Cortex of kidney (tissue), 1 donor: ENCODE measurements at regions not wholly inside any gene's neighbourhood (a gene's known extent, or its start where the extent isn't known, plus 50 kb on each side); places are given as distances from the start of the nearest gene placed in this dataset.

Source experiments
- DNase-seq: peaks from one replicate; lab custom pipeline; 2025; lab: John Stamatoyannopoulos, UW

DNA sequence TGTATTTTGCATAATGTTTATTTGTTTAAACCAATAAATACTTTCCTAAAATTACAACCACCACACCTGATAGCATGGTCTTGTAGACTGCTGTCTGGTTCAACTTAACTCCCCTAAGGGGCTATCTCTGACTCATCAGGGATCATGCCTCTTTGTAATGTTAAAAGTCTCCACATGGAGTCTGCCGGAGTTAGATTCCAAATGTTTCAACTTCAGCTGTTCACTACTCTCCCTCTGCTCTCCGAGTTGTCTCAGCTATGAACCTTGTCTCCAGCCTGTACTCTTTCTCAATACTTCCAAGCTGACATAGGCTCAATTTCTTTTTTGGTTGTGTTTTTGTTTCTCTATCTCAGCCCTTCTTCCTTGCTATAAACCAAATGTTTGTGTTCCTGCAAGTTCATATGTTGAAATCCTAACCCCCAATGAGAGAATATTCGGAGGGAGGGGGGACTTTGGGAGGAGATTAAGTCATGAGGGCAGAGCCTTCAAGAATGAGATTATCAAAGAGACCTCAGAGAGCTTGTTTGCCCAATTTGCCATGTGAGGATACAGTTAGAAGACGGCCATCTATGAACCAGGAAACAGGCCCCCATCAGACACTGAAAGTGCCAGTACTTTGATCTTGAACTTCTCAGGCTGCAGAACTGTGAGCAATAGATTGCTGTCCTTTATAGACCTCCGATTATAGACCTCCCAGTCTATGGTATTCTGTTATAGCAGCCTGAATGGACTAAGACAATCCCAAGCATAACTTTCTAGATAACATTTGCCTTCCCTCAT is 858.2 kb downstream of the VRK1 start:
- DNase-seq: no peak

DNA sequence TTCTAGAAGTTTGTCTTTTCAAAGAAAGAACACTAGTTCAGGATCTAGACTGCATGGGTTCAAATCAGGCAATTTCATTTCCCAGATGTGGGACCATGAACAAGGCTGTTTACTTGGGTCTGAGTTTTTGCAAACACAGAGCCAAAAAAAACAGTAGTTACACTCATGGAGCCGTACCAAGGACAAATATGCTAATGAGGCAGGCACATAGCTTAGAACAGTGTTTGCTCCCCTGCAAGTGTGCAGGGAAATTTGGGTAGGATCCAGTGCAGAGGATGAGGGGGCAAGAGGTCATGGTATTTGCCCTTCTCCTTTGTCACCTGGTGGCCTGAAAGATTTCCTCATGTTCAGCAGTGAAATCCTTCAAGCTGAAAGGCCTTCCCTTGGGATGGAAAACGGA is 860.4 kb downstream of the VRK1 start:
- DNase-seq: no peak

- DNase-seq: no peak
These were observed 890.9 kb downstream of the VRK1 start for GRCh38 chr14:97687944-97688630.

DNA sequence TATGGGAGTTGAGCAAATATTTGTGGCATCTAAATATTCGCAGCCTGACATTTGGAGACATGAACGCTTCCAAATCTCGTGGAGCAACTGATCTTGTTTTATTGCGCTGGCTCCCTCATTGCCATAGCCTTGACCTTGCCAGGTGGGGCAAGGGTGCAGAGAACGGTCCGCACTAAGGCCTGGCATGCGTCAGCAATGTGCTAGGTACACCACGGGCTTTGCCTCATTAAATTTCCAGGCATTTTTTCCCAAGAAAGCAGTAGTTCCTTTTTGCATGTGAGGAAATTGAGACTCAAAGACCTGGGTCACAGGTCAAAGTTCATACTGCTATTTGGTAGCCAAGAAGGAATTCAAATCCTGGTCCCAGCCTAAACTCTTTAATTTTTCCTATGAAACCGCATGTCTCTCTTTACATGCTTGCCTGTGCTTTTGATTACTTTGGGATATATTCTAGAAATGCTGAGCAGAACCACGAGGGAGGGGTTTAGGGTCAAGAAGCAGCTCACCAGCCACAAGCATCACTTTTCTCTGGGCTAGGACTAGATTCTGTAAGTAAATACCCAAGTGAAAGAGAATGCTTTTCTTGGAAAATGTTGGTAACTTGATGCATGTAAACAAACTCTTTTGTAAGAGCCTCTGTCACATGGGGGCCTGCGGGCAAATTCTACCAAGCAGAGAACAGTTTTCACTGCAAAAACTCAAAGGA is 891.6 kb downstream of the VRK1 start:
- no peak for DNase-seq

DNA sequence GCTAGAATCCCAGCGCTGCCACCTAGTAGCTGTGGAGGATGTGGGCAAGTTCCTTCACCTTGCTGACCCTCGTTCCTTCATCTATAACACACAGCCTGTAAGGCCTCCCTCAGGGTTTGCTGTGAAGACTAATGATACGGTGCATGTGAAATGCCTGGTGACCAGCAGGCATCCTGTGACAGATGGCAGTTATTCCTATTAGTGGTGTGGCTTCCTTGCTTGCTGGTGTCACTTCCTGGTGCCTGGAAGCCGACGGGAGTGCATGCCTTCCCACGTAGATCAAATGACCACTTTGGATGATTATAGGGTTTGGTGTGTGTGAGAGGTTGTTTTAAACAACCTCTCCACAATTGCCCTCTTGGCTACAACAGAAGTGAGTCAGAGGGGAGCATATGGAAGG is 894.9 kb downstream of the VRK1 start:
- DNase-seq: no peak

DNA sequence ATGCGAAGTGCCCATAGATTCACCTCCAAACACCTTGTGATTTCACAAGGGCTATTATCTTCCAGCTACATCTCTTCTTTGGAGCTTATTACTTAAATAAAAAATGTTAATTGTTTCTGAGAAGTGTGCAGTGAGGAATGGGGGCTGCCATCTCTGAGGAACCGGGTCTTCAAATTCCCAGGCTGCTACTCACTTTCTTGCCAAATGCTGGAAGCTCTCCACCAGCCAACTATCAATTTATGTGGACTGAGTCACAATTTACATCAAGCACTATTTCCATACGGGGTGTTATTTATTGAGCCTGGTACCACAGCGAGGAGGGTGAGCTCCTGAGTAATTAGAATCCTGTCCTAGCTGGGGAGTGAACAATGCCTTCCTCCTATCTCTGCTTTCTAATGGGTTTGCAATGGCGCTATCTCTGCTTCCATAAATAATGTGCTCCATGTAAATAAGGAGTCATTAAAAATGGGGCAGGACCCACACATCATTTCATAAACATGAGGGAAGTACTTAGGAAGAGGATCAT is 898.3 kb downstream of the VRK1 start:
- no peak for DNase-seq

DNA sequence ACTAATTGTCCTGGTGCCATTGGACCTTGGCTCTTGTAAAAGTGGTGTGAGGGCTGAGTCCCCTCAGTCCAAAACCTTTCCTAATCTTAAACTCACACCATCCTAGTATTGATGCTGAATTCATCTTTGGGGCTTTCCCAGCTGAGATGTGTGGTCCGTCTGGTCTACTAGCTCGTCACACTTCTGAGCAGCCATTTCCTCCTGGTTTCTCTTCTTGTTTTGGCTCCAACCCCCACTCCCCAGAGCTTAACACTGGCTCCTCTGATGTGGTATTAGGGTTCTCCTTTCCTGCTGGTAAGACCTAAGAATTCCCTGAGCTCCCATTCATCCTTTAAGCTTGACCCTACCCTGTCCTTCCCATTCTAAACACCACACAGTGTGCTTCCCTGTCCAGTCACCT is 900.6 kb downstream of the VRK1 start:
- DNase-seq: no peak

DNA sequence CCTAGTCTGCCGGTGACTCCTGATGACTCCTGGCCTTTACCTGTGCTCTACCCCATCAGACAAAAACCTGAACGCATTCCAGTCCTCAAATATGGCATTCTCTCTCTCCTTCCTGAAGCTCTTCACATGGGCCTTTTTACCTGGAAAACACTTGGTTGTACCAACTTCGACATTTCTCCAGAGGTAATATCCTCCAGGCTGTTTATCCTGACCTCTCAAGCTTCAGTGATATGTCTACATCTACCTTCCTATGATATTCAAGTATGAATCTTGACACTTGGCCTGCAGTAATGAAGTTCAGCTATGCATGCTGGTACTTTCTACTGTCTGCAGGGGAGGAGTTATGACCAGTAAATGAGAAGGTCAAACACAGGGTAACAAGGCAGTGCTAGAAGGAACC is 901.8 kb downstream of the VRK1 start:
- no peak for DNase-seq

DNA sequence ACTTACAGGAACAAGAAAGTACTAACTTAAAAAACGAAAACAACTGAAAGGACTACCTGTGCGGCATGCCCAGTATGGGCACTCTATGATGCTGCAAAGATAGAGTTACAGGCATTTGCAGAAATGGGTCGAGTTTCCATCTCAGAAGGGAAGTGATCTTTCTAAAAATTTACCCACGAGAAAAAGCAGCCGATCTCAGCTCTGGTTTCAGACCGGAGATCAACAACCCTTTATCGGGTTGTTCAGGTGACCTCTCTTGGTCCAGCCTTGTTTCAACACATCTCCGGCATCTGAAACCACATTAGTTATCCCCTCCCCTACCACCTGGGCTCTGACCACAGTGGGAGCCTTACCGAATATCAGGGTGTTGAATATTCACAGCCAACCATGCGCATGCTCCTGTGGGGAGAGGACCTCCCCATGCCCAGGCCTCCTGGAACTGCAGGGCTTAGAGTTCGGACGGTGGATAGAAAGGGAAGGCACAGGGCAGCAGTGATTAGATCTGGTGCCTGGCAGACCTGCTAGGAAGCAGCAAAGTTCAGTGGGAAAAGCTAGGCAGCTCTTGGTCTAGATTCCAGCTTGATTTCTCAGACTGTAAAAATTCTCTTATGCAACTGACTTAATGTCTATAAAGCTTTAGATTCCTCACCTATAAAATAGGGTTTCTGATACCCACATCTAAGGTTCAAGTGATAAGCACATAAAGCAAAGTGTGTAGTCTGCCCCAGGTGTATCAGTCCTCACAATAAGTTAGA is 906.0 kb downstream of the VRK1 start:
- DNase-seq: no peak

DNA sequence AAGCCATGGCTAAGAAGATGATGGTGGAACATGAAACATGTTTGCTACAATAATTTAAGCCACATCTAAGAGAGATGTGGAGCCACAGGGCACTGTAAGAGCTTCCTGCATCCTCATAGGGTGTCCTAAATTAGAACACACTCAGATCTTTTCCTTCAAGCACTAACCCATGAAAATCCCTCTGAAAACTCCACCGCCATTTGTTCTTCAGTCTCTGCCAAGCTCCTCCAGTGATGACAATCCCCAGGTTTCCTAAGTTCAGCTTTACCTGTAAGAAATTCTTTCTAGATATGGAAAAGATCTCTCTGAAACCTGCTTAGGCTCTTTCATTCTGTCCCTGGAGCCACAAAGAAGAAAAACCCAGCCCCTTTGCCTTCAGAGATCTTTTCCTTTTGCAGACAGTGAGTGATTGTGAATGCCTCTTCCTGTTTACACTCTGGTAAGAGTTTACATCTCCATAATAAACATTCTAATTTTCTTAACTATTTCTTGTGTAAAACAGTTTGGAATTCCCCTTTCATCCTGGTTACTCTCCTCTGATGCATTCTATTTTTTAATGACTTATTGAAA is 907.2 kb downstream of the VRK1 start:
- no peak for DNase-seq

DNA sequence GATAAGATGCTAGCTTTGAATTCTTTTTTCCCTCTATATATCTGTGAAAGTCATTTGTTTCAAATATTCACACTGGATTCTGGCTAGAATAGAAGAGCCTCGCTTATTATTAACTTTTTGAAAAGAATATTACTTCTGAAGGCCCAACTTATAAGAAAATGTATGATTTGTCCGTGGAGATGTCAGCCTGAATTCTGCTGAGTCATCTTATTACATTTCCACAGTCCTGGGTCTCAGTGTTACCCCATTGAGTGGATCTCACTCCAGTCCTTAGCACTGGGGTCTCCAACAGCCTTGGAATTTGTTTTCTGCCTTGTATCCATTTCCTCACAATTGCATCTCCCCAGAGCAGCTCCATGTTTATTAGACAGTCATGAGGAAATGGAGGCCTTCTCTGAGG is 907.9 kb downstream of the VRK1 start:
- no peak for DNase-seq

DNA sequence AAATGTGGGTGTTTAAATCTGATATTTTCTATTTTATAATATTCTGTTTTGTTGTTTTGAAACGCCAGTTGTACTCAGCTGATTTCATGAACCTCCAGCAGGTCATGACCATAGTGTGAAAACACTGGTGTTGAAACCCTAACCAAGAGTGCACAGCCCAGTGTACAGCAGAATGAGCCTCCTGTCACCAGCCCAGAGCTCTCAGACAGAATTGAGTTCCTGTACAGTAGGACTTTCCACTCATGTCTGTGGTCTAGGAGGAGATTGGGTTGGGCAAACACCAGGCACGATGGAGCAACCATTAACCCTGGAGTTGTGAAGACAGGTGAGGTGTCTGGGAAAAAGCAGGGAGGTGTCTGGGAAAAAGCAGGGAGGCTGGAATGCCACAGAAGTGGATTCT is 908.8 kb downstream of the VRK1 start:
- no peak for DNase-seq

GRCh38 chr14:97706819-97707218 is 909.6 kb downstream of the VRK1 start:
- DNase-seq: no peak

- DNase-seq: no peak
These were observed 910.4 kb downstream of the VRK1 start for GRCh38 chr14:97707603-97708002.

DNA sequence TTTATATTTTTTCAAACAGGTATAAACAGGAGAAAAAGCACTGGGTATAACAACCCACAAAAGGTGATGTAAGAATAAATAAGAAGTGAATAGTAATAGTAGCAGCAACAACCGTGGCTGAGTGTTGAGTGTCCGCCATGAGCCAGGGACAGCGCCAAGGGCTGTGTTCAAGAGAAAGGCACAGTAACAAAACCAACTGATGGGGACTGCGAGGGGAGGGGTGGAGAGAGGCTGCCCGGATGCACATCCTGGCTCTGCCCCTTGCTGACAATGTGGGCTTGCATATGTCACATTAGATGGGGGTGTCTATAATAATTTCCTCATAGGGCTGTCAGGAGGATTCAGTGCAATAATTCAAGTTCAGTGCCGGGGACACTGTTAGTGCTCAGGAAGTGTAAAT is 912.4 kb downstream of the VRK1 start:
- no peak for DNase-seq

DNA sequence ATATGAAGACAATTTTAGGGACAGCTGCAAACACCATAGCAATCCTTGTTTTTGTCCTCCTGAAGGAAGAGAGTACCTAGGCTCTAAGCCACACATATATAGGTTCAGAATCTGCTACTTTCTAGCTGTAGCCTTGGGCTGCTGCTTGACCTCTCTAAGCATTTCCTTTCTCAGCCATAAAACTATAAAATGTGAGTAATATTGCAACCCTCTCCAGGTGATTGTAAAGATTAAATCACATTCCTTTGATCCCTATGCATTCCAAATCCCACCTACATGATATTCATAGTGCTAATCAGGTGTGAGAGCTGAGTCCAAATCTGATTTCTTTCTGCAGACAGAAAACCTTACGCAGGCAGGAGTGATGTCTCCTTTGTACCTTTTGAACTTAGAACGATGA is 913.5 kb downstream of the VRK1 start:
- DNase-seq: no peak

GRCh38 chr14:97712471-97712870 is 915.3 kb downstream of the VRK1 start:
- DNase-seq: no peak

DNA sequence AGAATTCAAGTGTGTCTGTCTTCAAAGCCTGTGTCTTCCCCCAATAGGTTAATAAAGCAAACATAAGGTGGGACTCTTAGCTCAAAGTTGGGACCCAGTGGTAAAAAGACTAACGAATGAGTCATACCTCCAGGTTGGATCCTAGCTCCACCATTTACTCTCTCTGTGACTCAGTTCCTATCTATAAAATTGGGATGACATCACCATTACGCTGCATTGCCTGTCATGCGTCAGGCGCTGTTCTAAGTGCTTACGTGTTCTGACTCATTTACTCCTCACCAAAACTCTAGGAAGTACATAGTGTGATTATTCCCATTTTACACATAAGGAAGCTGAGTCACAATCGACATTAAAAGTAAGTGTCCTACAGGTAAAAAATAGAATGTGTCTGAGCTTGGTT is 915.8 kb downstream of the VRK1 start:
- DNase-seq: no peak

DNA sequence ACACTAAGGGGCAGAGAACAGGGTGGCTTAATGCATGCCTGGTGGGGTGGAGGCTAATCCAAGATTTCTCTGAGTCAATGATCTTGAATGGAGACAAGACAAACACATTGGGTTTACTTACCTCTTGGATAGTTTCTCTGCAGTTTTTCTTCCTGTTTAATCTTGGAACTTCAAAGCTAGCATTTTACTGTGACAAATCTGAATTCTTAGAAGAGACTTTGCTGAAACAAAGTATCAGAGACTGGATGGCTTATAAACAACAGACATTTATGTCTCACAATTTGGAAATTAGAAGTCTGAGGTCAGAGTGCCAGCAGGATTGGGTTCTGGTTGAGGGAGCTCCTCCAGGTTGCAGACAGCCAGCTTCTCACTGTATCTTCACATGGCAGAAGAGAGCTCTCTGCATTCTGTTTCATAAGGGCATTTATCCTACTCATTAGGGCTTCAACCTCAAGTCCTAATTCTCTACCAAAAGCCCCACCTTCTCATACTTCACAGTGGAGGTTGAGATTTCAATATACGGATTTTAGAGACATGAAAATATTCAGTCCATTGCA is 921.8 kb downstream of the VRK1 start:
- no peak for DNase-seq

DNA sequence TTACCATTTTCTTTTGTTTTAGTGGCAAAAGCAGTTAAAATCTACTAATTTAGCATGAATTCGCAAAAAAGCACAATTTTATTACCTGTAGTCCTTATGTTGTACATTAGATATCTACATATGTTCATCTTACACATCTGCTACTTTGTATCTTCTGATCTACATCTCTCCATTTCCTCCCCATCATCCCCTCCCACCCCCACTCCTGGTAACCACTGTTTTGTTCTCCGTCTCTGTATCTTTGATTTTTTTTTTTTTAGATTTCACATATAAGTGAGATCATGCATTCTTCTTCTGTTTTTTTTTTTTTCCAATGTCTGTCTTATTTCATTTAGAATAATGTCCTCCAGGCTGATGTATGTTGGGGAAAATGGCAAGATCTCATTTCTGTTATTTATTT is 922.7 kb downstream of the VRK1 start:
- DNase-seq: no peak

DNA sequence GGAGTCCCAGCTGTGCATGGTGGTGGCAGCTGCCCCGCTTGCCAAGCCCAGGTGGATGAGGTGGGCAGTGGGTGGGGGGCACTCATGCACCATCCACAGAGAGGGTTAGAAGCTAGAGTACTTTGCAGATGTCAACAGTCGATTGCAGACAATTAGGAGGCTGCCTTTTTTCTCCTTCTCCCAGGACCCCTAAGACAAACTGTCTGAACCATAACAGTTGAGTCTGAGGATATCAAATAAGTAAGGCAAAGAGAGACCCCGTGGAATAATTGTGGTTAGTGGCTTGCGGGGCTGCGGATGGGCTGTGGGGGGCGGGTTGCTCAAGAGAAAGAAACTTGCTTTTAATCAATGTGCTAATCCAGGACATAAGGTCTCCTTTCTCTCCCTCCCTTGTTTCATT is 926.2 kb downstream of the VRK1 start:
- no peak for DNase-seq

- no peak for DNase-seq
These were observed 926.6 kb downstream of the VRK1 start for GRCh38 chr14:97723819-97724218.
